Progenitor cell of endocrine pancreas (in vitro differentiated cells): ENCODE measurements at regions not wholly inside any gene's neighbourhood (a gene's known extent, or its start where the extent isn't known, plus 50 kb on each side); places are given as distances from the start of the nearest gene placed in this dataset.

Experiments
- DNase-seq: peaks from one replicate; pipeline ENCODE4 v3.0.0; 2021; ENCODE audit warnings: low spot score; ENCODE audit not compliant: unreplicated experiment
- H3K27ac Mint-ChIP-seq: 2 replicates; pipeline ENCODE4 v1.8.0; 2021; ENCODE audit warnings: mild to moderate bottlenecking, moderate library complexity, mixed read lengths
- H3K27me3 Mint-ChIP-seq: 2 replicates; pipeline ENCODE4 v1.8.0; 2021; ENCODE audit warnings: mixed read lengths
- H3K36me3 Mint-ChIP-seq: 2 replicates; pipeline ENCODE4 v1.8.0; 2022; ENCODE audit warnings: mixed read lengths; ENCODE audit not compliant: insufficient read depth
- H3K4me1 Mint-ChIP-seq: 2 replicates; pipeline ENCODE4 v1.8.0; 2021; ENCODE audit warnings: low read depth, mixed read lengths
- H3K4me3 Mint-ChIP-seq: 2 replicates; pipeline ENCODE4 v1.8.0; 2021; ENCODE audit warnings: low read depth, mild to moderate bottlenecking, moderate library complexity, mixed read lengths
- H3K9me3 Mint-ChIP-seq: 2 replicates; pipeline ENCODE4 v1.8.0; 2021; ENCODE audit warnings: low read depth, mixed read lengths
- TF ChIP-seq, protein P1 (sequence below): fragments of 200-600 bp; sonication (generic); IDR thresholded peaks from one replicate; pipeline ENCODE4 v1.5.0; 2021; ENCODE audit warnings: antibody characterized with exemption, mild to moderate bottlenecking; ENCODE audit not compliant: unreplicated experiment

DNA sequence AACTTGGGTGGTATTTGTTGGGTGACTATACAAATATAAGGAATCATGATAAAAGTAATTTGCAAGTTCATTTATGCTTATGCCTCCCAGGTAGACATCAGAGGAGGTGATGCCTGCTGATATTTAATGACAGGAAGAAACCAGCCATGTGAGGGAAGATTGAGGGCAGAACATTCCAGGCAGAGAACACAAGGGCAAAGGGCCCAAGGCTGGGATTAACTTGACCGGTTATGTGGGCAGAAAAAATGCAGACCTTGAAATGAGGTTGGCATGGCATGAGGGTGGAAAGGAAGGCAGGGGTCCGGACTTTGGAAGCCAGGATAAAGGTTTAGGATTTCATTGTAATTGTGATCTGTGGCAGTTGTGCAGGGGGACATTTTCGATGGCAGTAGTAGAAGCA, 68.0 kb upstream of the MTPN start:
- no peaks in the 10 kb centered on the region for H3K36me3 Mint-ChIP-seq
- H3K9me3 Mint-ChIP-seq: peaks cover 10% of the 10 kb centered on the region
- TF ChIP-seq, protein P1, sequence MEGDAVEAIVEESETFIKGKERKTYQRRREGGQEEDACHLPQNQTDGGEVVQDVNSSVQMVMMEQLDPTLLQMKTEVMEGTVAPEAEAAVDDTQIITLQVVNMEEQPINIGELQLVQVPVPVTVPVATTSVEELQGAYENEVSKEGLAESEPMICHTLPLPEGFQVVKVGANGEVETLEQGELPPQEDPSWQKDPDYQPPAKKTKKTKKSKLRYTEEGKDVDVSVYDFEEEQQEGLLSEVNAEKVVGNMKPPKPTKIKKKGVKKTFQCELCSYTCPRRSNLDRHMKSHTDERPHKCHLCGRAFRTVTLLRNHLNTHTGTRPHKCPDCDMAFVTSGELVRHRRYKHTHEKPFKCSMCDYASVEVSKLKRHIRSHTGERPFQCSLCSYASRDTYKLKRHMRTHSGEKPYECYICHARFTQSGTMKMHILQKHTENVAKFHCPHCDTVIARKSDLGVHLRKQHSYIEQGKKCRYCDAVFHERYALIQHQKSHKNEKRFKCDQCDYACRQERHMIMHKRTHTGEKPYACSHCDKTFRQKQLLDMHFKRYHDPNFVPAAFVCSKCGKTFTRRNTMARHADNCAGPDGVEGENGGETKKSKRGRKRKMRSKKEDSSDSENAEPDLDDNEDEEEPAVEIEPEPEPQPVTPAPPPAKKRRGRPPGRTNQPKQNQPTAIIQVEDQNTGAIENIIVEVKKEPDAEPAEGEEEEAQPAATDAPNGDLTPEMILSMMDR: no peak

DNA sequence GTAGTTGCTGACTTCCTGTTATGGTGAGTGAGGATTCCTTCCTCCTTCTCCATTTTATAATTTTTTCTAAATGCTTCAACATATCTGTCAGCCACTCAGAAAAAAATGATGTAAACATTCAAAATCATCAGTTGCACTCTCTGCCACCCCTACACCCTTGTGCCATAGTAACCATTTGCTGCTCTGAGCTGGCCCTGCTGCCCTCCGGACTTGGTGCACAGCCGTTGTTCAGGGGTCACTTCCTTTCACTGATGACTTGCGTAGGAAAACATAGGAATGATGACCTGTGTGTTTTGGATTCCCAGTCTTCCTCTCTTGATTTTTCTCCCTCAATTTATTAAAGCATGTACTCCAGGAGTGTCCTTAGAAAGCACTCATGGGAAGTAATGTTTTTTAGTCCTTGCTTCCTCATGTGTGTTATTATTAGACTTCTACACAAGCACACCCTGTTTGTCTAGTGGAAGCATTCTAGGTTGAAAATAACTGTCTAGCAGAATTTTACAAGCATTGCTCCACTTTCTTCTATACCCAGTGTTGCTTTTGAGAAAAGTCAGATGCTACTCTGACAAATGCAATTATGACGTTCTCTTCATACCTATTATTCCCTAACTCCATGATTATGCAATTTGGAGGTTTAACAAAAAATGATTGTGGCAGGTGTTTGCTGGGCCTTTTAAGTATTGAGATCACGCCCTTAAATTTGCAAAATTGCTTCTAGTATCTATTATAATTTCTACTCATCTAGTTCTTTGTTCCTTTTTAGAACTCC, 62.6 kb upstream of the MTPN start:
- Mint-ChIP-seq H3K4me3 (no peak overlapping the region), H3K27me3 (no peaks in the 10 kb centered on the region), H3K4me1 (no peaks in the 10 kb centered on the region), H3K36me3 (no peaks in the 10 kb centered on the region), H3K27ac (no peak overlapping the region), H3K9me3 (peaks cover 3% of the 10 kb centered on the region)
- TF ChIP-seq, protein P1: no peak
- no peak for DNase-seq

More for the DNA sequence above, 68.0 kb upstream of the MTPN start:
- no peak overlapping the region for H3K27ac Mint-ChIP-seq
- H3K4me1 Mint-ChIP-seq: no peaks in the 10 kb centered on the region
- no peak for DNase-seq
- no peak overlapping the region for H3K4me3 Mint-ChIP-seq
- H3K27me3 Mint-ChIP-seq: no peaks in the 10 kb centered on the region

DNA sequence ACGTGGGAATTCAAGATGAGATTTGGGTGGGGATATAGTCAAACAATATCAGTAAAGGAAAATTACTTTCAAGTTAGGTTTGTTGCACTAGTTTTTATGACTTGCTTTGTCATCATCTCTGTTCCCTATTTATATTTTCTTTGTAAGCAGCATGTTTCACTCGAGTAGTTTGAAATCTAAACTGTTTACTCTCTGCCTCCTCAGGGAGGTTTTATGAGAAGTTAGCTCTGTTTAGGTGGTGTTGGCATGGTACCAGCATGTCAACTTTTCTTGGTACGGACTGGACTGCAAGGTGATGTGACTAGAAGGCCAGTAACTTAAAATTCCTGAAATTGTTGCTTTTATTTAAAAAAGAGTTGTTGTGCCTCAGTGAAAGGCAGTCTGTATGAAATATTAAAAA, 59.2 kb upstream of the MTPN start:
- H3K9me3 Mint-ChIP-seq: peaks cover 3% of the 10 kb centered on the region
- TF ChIP-seq, protein P1: no peak
- no peak for DNase-seq
- H3K27ac Mint-ChIP-seq: no peak overlapping the region
- H3K36me3 Mint-ChIP-seq: no peaks in the 10 kb centered on the region
- H3K4me3 Mint-ChIP-seq: no peak overlapping the region
- H3K27me3 Mint-ChIP-seq: no peaks in the 10 kb centered on the region
- no peaks in the 10 kb centered on the region for H3K4me1 Mint-ChIP-seq

DNA sequence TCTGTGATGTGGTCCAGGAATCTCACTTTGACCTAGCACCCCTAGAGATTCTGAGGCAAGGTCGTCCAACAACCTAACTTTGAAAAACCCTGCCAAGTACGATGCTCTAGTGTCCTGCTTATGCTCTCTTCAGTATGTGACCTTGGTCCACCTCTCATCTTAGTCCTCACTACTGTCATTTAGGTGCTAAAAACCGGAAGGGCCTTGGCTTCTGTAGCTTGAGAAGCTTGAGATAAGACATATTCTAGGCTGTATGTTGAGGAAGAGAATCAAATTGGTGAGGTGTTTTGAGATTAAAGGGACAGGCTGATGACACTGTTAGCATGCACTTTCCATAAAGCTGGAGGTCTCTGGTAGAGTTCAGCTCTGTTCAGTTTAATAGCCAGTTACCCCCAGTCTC, 57.0 kb upstream of the MTPN start:
- H3K4me1 Mint-ChIP-seq: no peaks in the 10 kb centered on the region
- no peaks in the 10 kb centered on the region for H3K36me3 Mint-ChIP-seq
- peaks cover 3% of the 10 kb centered on the region for H3K9me3 Mint-ChIP-seq
- DNase-seq: no peak
- H3K27ac Mint-ChIP-seq: no peak overlapping the region
- H3K27me3 Mint-ChIP-seq: no peaks in the 10 kb centered on the region
- H3K4me3 Mint-ChIP-seq: no peak overlapping the region
- TF ChIP-seq, protein P1: no peak

DNA sequence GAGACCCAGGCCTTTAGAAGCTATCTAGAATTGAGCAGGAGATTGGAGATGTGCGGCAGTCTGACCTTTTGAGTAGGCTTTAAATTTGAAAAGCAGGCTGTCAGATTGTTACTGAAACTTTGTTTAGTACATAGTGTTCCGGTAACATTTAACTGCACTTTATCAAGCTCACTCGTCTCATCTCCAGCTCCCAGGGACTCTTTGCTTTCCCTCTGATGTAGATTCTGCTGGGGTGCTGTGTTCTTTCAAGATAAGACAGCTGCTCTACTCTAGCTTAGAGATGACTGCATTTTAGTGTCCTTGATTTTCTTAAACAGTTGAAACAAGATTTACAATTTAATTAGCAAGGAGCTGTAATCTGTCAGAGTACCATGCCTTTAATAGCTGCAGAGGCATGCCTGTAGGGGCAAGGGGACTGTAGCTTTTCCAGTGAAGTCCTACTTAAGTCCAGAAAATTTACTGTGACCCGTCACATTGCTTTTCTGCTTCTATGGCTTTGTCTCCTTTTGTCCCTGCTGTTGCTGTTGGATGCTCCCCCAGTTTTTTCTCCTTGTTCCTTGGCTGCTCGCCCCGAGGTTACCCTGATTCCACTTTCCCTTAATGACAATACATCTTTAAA, 56.4 kb upstream of the MTPN start:
- Mint-ChIP-seq H3K4me3 (no peak overlapping the region), H3K27me3 (peaks cover under 1% of the 10 kb centered on the region), H3K27ac (no peak overlapping the region), H3K36me3 (no peaks in the 10 kb centered on the region), H3K4me1 (no peaks in the 10 kb centered on the region), H3K9me3 (peaks cover 3% of the 10 kb centered on the region)
- TF ChIP-seq, protein P1: no peak
- no peak for DNase-seq
